Eye (tissue), 1 donor: ENCODE measurements at regions not wholly inside any gene's neighbourhood (a gene's known extent, or its start where the extent isn't known, plus 50 kb on each side); places are given as distances from the start of the nearest gene placed in this dataset.

Experiments used
- DNase-seq: peaks from one replicate; pipeline ENCODE4 v3.0.0-alpha.2; 2015

DNA sequence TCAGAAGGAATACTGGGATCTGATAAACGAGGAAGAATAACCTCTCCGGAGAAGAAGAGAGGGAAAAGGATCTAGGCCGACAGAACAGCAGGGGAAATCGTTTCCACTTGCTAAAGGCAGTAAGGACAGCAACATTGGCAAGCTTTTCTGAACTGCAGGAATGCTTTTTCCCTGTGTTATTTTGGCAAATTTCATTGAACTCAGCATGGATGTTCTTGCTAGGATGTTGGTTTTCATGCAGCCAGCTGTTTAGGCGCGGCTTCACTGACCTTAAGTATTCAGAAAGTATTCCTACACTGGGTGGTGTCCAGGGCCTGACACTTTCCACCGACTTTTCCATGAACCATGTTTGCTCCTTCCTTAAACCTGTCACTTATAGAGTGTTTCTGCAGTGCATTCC is 489.7 kb downstream of the CNTN3 start:
- DNase-seq, result no peak

GRCh38 chr3:74122281-74122680 is 492.2 kb downstream of the CNTN3 start:
- DNase-seq, result no peak

GRCh38 chr3:74121761-74122160 is 492.7 kb downstream of the CNTN3 start:
- no peak for DNase-seq

- no peak for DNase-seq
Measured at GRCh38 chr3:74119221-74119620, 494.5 kb upstream of the PDZRN3 start.

GRCh38 chr3:74115906-74116305 is 491.2 kb upstream of the PDZRN3 start:
- no peak for DNase-seq

DNA sequence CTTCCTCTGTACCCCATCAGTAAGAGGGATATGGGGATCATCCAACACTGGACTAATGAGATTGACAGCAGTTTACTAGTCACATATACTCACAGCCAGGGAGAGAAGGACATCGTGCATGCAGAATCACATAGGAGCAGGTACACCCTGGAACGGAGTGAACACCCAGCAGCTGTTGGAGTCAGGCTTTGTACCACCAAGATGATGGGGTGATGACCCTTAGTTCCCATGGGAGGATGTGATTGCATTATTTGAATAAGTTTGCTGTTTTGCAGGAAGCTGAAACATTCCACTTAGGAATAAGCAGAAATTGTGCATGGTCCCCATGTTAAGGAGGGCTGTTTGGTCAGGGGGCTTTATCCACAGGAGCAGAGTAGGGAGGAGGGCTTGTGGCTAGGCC is 482.7 kb upstream of the PDZRN3 start:
- DNase-seq, result peak; percentile 45

- DNase-seq, result peak; percentile 33
Measured at GRCh38 chr3:74106925-74107324, 482.2 kb upstream of the PDZRN3 start.

DNA sequence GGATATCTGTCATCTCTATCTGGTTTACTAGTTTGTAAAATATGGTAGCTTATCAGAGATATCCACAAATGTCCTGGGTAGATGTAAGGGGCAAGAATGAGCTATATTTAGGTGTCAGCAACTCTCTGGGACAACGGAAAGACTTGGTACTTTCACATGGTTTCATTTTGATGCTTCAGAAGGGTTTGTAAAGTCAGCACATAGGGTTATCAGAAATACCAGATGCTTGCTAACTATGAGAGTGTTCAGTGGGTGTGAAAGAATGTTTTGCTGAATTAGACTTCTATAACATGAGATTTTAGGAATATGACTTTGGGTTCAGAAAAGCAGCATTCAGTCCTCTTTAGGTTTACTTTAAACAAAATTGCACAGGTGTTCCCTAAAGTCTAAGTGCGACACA is 466.5 kb upstream of the PDZRN3 start:
- DNase-seq, result no peak

DNA sequence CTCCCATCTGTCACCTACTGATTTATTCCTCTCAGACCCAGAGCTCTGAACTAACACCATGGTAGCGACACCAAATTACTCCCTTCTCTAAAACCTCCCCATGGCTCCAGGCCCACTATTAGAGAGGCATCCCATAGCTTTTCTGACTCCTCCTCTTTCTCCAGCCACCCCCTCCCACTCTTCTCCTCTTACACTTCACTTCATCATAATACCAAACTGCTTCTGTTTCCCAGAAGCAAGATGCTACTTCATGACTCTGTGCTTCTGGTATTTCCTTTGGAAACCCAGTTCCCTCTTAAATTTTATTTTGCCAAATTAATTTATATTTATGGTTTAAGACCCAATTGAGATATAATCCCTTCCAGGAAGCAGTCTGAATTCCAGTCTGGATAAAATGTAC is 465.1 kb upstream of the PDZRN3 start:
- no peak for DNase-seq

GRCh38 chr3:74080056-74080461 is 455.3 kb upstream of the PDZRN3 start:
- DNase-seq, result peak; percentile 48

- DNase-seq, result no peak
Measured at GRCh38 chr3:74075241-74075640, 450.5 kb upstream of the PDZRN3 start.

- no peak for DNase-seq
Measured at GRCh38 chr3:74074700-74075099, 450.0 kb upstream of the PDZRN3 start.

- DNase-seq, result peak; percentile 63
Measured at GRCh38 chr3:74067296-74067695, 442.6 kb upstream of the PDZRN3 start.

GRCh38 chr3:74066456-74066855 is 441.7 kb upstream of the PDZRN3 start:
- no peak for DNase-seq

DNA sequence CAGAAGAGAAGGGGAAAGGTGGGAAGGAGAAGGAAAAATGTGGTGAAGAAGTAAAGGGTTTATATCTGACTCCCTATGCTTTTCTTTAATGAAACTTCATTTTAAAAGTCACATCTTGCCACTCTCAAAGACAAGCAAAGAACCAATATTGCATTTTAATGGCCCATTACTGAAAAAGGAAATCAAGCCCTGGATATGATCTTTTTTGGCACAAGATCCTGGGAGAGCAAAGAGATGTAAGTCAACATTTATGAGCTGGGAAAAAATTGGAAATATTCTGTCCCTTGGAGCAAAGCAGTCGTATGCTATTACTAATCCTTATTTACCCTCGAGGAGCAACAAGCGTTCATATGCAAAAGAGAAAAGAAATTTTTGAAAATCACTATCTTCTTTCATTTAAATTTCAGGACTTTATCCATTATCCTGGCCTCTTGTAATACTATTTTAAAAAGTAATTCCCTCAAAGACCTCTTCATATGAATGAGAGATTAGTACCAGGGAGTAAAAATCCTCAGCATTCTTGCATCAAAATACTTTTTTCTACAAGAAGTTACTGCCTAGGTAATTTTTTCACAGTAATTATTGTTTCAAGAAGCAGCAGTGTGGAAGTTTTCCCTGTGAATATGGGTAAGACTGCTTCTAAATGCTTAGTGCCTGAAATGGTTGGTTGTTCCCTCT is 435.3 kb upstream of the PDZRN3 start:
- DNase-seq, result no peak

GRCh38 chr3:74059301-74059922 is 434.7 kb upstream of the PDZRN3 start:
- no peak for DNase-seq

GRCh38 chr3:74057169-74057568 is 432.4 kb upstream of the PDZRN3 start:
- DNase-seq, result no peak

GRCh38 chr3:74055061-74055460 is 430.3 kb upstream of the PDZRN3 start:
- no peak for DNase-seq

- DNase-seq, result no peak
Measured at GRCh38 chr3:74054566-74054965, 429.8 kb upstream of the PDZRN3 start.

DNA sequence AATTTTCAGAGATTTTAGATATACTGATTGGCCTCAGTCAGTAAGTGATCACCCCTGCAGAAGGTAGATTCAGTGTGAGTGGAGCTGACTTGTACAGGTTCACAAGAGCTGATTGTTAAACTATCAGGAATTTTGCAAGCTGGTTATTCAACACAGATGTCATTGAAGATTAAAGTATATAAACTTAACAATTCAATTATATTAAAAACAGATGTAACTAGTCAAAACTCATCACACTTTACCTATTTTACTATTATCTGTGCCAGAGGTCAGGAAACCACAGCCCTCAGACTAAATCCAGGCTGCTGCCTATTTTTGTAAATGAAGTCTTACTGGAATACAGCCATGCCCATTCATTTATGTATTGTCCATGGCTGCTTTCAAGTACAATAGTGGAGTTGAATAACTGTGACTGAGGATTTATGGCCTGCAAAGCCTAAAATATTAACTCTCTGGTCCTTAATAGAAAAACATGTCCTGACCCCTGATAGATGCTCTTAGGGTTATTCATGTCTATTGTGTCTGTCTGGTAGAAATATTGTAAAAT is 429.3 kb upstream of the PDZRN3 start:
- DNase-seq, result no peak

- DNase-seq, result no peak
Measured at GRCh38 chr3:74049444-74049843, 424.7 kb upstream of the PDZRN3 start.

- peak; percentile 37 for DNase-seq
Measured at GRCh38 chr3:74048699-74049098, 424.0 kb upstream of the PDZRN3 start.

- DNase-seq, result no peak
Measured at GRCh38 chr3:74045000-74045399, 420.3 kb upstream of the PDZRN3 start.

- DNase-seq, result peak; percentile 63
Measured at GRCh38 chr3:74041068-74041675, 416.4 kb upstream of the PDZRN3 start.
